NCI-H1105 treated with DMSO at 0.1 percent for 48 hours (cell line): ENCODE measurements at regions not wholly inside any gene's neighbourhood (a gene's known extent, or its start where the extent isn't known, plus 50 kb on each side); places are given as distances from the start of the nearest gene placed in this dataset.

Experiments used
- DNase-seq: peaks from one replicate; lab custom pipeline; 2025; lab: John Stamatoyannopoulos, UW

GRCh38 chr11:42047637-42048555 is 588.4 kb upstream of the LRRC4C start:
- DNase-seq: no peak

GRCh38 chr11:42049186-42049585 is 589.7 kb upstream of the LRRC4C start:
- no peak for DNase-seq

GRCh38 chr11:42049650-42050049 is 590.2 kb upstream of the LRRC4C start:
- no peak for DNase-seq

GRCh38 chr11:42054351-42054900 is 595.0 kb upstream of the LRRC4C start:
- DNase-seq: no peak

GRCh38 chr11:42055606-42056005 is 596.2 kb upstream of the LRRC4C start:
- DNase-seq: no peak

- no peak for DNase-seq
Observed at GRCh38 chr11:42058794-42059193, 599.3 kb upstream of the LRRC4C start.

- no peak for DNase-seq
Observed at GRCh38 chr11:42065199-42065598, 605.7 kb upstream of the LRRC4C start.

GRCh38 chr11:42066113-42066512 is 606.7 kb upstream of the LRRC4C start:
- DNase-seq: no peak

- no peak for DNase-seq
Observed at GRCh38 chr11:42074306-42074705, 614.9 kb upstream of the LRRC4C start.

- no peak for DNase-seq
Observed at GRCh38 chr11:42075180-42075579, 615.7 kb upstream of the LRRC4C start.

GRCh38 chr11:42077794-42078193 is 618.3 kb upstream of the LRRC4C start:
- no peak for DNase-seq

GRCh38 chr11:42085736-42086135 is 626.3 kb upstream of the LRRC4C start:
- no peak for DNase-seq

GRCh38 chr11:42093541-42093940 is 634.1 kb upstream of the LRRC4C start:
- no peak for DNase-seq

GRCh38 chr11:42098075-42098474 is 638.6 kb upstream of the LRRC4C start:
- no peak for DNase-seq

GRCh38 chr11:42112866-42113265 is 653.4 kb upstream of the LRRC4C start:
- no peak for DNase-seq

- no peak for DNase-seq
Observed at GRCh38 chr11:42114927-42115326, 655.5 kb upstream of the LRRC4C start.

GRCh38 chr11:42138454-42138853 is 679.0 kb upstream of the LRRC4C start:
- no peak for DNase-seq

GRCh38 chr11:42145311-42145710 is 685.9 kb upstream of the LRRC4C start:
- DNase-seq: no peak

- no peak for DNase-seq
Observed at GRCh38 chr11:42161886-42162285, 702.4 kb upstream of the LRRC4C start.

- DNase-seq: no peak
Observed at GRCh38 chr11:42169191-42169590, 709.7 kb upstream of the LRRC4C start.

- DNase-seq: no peak
Observed at GRCh38 chr11:42170601-42171000, 711.1 kb upstream of the LRRC4C start.

- no peak for DNase-seq
Observed at GRCh38 chr11:42171046-42171445, 711.6 kb upstream of the LRRC4C start.

GRCh38 chr11:42172441-42172840 is 713.0 kb upstream of the LRRC4C start:
- DNase-seq: no peak

- no peak for DNase-seq
Observed at GRCh38 chr11:42175203-42175602, 715.8 kb upstream of the LRRC4C start.
